BLaER1 treated with 17β-estradiol and CSF1 and Interleukin-3, amounts not matched to agents 10 nM and 100 nM (cell line): ENCODE measurements at regions not wholly inside any gene's neighbourhood (a gene's known extent, or its start where the extent isn't known, plus 50 kb on each side); places are given as distances from the start of the nearest gene placed in this dataset.

Experiments
- H3K27ac ChIP-seq, 11 experiments: shearing (Covaris generic); formaldehyde crosslinking; 2 replicates each; pipeline ENCODE4 v1.8.1; 2022
- H3K27me3 ChIP-seq, 11 experiments: shearing (Covaris generic); formaldehyde crosslinking; 2 replicates each; pipeline ENCODE4 v1.8.1; 2022
- H3K36me3 ChIP-seq, 11 experiments: shearing (Covaris generic); formaldehyde crosslinking; 2 replicates each; pipeline ENCODE4 v1.8.1; 2022
- H3K4me1 ChIP-seq, 10 experiments: shearing (Covaris generic); formaldehyde crosslinking; 2 replicates each; pipeline ENCODE4 v1.8.1; 2022
- H3K4me2 ChIP-seq, 11 experiments: shearing (Covaris generic); formaldehyde crosslinking; 2 replicates each; pipeline ENCODE4 v1.8.1; 2022
- H3K4me3 ChIP-seq, 10 experiments: shearing (Covaris generic); formaldehyde crosslinking; 2 replicates each; pipeline ENCODE4 v1.8.1; 2022
- H3K9ac ChIP-seq, 11 experiments: shearing (Covaris generic); formaldehyde crosslinking; 2 replicates each; pipeline ENCODE4 v1.8.1; 2022
- H3K9me3 ChIP-seq, 11 experiments: shearing (Covaris generic); formaldehyde crosslinking; replicated peaks in 1 of 11; 2 replicates each; pipeline ENCODE4 v1.8.1; 2022
- H4K20me1 ChIP-seq, 11 experiments: shearing (Covaris generic); formaldehyde crosslinking; 2 replicates each; pipeline ENCODE4 v1.8.1; 2022
- Cebpa-rat ChIP-seq, 11 experiments: shearing (Covaris generic); IDR thresholded peaks; 2 replicates each; pipeline ENCODE4 v1.8.1; 2022

DNA sequence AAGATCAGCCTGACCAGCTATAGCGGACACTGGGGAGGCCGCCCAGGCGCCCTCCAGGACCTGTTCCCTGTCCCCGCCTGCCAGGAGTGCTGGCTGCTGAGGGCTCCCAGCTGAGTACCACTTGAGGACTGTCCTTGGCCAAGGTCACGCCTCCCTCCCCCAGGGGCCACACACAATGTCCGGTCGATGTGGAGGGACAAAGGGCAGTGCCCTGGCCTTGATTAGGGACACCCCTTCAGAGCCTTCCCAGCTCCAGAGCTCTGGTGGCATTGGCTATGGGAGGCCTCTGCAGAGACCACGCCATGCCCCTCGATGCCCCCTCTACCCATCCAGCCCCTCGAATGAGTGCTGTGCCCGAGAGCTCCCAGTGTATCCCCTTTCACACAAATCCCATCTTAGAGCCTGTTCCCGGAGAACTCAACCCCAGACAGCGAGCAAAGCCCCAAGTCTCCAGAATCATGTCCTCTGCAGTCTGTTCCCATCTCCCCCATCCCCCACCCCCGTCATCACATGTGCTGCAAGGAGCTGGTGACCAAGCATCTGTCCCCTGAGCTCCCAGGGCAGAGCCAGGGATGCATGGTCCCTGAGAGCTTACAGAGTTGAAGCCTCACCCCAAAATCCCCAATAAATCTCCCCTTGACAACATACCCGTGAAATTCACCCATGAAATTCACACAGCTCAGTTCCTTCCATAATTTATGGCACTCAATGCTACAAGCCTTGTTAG lies 158.9 kb downstream of the NUP210 start:
- Histone ChIP-seq H3K36me3 (no peaks in the 10 kb centered on the region), H3K4me3 (no peak overlapping the region), H3K4me2 (peak overlapping the region in 9 of 11 experiments; percentile 69 to 84 (median 81); a peak in 16 of 22 replicates), H4K20me1 (peaks cover 0 to 16% (median 0%) of the 10 kb centered on the region in 11 experiments; a peak in 2 of 22 replicates), H3K27me3 (peaks cover 0 to 11% (median 0%) of the 10 kb centered on the region in 11 experiments; a peak in 2 of 22 replicates), H3K27ac (peak overlapping the region in 2 of 11 experiments; percentile 59 to 62; a peak in 2 of 22 replicates), H3K9ac (no peak overlapping the region), H3K4me1 (peaks cover 24 to 87% (median 73%) of the 10 kb centered on the region in 10 experiments), H3K9me3 (peaks cover 0 to 7% (median 0%) of the 10 kb centered on the region in 11 experiments; a peak in 7 of 22 replicates)
- no peak for TF ChIP-seq Cebpa-rat (IDR thresholded peaks at IDR 0.05)

DNA sequence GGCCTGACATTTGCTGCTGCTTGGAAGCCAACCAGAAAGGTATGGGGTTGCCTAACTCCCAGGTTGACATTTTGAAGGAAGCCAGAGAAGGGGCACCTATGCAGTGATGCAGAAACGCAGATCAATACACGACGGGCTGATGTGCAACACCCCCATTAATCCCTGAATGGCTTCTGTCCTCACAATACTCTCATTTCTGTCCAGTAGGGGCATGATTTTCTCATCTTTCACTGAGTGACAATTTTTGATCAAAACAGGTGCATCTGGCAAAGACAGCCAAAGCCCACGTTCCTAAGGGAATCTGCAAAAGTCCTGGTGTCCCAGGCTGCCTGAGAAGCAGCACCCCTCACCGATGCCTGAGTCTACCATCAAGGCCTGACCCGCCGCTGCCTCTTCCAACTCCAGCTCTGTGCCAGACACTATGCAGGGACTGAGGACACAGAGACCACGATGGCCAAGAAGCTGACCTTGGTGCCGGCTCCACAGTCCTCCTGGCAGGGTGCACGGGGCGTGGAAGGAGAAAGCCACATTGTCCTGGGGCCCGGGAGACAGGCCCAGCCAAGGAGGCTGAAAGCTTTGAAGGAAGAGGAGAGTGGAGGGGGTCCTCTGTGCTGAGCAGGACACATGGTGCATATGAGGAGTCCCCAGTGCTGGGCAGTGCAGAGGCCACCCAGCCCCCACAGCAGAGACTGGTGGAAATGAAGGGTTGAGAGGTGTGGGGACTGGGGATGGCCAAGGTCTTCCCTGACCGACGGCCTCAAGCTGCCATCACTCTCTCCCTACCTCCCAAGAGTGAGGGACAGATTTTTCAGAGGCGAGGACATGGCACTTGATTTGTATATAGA lies 159.6 kb downstream of the NUP210 start:
- no peak overlapping the region for H3K9ac ChIP-seq
- no peaks in the 10 kb centered on the region for H3K36me3 ChIP-seq
- H3K27ac ChIP-seq = no peak overlapping the region; a peak in 1 of 22 replicates
- peaks cover 0 to 11% (median 0%) of the 10 kb centered on the region in 11 experiments; a peak in 1 of 22 replicates for H4K20me1 ChIP-seq
- no peak overlapping the region for H3K4me3 ChIP-seq
- peak overlapping the region in 7 of 11 experiments; percentile 3 to 84 (median 81); a peak in 12 of 22 replicates for H3K4me2 ChIP-seq
- peaks cover 0 to 8% (median 0%) of the 10 kb centered on the region in 11 experiments; a peak in 2 of 22 replicates for H3K27me3 ChIP-seq
- peaks cover 0 to 5% (median 0%) of the 10 kb centered on the region in 11 experiments; a peak in 7 of 22 replicates for H3K9me3 ChIP-seq
- no peak for TF ChIP-seq Cebpa-rat (IDR thresholded peaks at IDR 0.05)
- H3K4me1 ChIP-seq = peaks cover 19 to 87% (median 69%) of the 10 kb centered on the region in 10 experiments

- peaks cover 0 to 8% (median 0%) of the 10 kb centered on the region in 11 experiments; a peak in 2 of 22 replicates for H3K27me3 ChIP-seq
- H3K4me1 ChIP-seq = peaks cover 19 to 87% (median 69%) of the 10 kb centered on the region in 10 experiments
- no peak for TF ChIP-seq Cebpa-rat (IDR thresholded peaks at IDR 0.05)
- peak overlapping the region in 3 of 11 experiments; percentile 81 to 84 (median 82); a peak in 5 of 22 replicates for H3K4me2 ChIP-seq
- no peaks in the 10 kb centered on the region for H3K9me3 ChIP-seq
- H3K9ac ChIP-seq = no peak overlapping the region
- H4K20me1 ChIP-seq = peaks cover 0 to 9% (median 0%) of the 10 kb centered on the region in 11 experiments; a peak in 1 of 22 replicates
- H3K36me3 ChIP-seq = no peaks in the 10 kb centered on the region
- H3K27ac ChIP-seq = no peak overlapping the region
- no peak overlapping the region for H3K4me3 ChIP-seq
Measured at GRCh38 chr3:13259831-13260230, 160.3 kb downstream of the NUP210 start.

GRCh38 chr3:13258986-13259514 lies 161.1 kb downstream of the NUP210 start:
- peaks cover 17 to 87% (median 69%) of the 10 kb centered on the region in 10 experiments for H3K4me1 ChIP-seq

GRCh38 chr3:13258280-13258679 lies 161.8 kb downstream of the NUP210 start:
- Histone ChIP-seq H3K4me1 (peaks cover 10 to 84% (median 65%) of the 10 kb centered on the region in 10 experiments; a peak in 19 of 20 replicates), H3K9me3 (no peaks in the 10 kb centered on the region), H4K20me1 (no peaks in the 10 kb centered on the region), H3K27ac (no peak overlapping the region), H3K4me3 (no peak overlapping the region), H3K9ac (no peak overlapping the region), H3K36me3 (no peaks in the 10 kb centered on the region), H3K4me2 (no peak overlapping the region), H3K27me3 (no peaks in the 10 kb centered on the region)
- no peak for TF ChIP-seq Cebpa-rat (IDR thresholded peaks at IDR 0.05)

More at GRCh38 chr3:13258986-13259514, 161.1 kb downstream of the NUP210 start:
- H3K36me3 ChIP-seq = no peaks in the 10 kb centered on the region
- no peak for TF ChIP-seq Cebpa-rat (IDR thresholded peaks at IDR 0.05)
- H3K27me3 ChIP-seq = peaks cover 0 to 5% (median 0%) of the 10 kb centered on the region in 11 experiments; a peak in 2 of 22 replicates
- H3K4me2 ChIP-seq = no peak overlapping the region
- no peak overlapping the region for H3K9ac ChIP-seq
- 0 out of 22 replicates have a peak, but pooled peaks cover 0 to 2% (median 0%) of the 10 kb centered on the region in 11 experiments for H4K20me1 ChIP-seq
- H3K9me3 ChIP-seq = no peaks in the 10 kb centered on the region
- no peak overlapping the region for H3K4me3 ChIP-seq
- H3K27ac ChIP-seq = no peak overlapping the region

GRCh38 chr3:13257666-13258065 lies 162.5 kb downstream of the NUP210 start:
- Histone ChIP-seq H3K4me1 (peaks cover 6 to 78% (median 59%) of the 10 kb centered on the region in 10 experiments; a peak in 19 of 20 replicates), H3K36me3 (no peaks in the 10 kb centered on the region), H3K27me3 (no peaks in the 10 kb centered on the region), H3K9me3 (no peaks in the 10 kb centered on the region), H3K9ac (no peak overlapping the region), H3K4me3 (no peak overlapping the region), H3K27ac (no peak overlapping the region), H4K20me1 (no peaks in the 10 kb centered on the region), H3K4me2 (no peak overlapping the region)
- no peak for TF ChIP-seq Cebpa-rat (IDR thresholded peaks at IDR 0.05)

DNA sequence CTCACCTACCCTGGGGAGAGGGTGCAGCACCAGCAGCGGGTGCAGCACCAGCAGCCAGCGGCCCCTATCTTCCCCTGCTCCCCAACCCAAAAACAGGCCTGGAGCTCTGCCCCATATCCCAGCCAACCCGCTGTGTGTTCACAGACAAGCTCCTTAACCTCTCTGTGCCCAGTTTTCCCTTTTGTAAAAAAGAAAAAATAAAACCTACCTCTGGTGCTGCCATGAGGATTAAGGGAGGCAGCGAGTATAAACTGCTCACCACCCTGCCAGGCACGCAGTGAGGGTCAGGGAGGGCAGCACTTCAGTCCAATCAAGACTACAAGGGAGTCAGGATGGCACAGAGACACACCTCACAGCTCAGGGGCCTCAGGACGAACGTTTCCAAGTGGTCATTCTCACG lies 163.3 kb downstream of the NUP210 start:
- Histone ChIP-seq H3K9ac (no peak overlapping the region), H3K36me3 (no peaks in the 10 kb centered on the region), H3K9me3 (no peaks in the 10 kb centered on the region), H3K4me1 (peaks cover 0 to 76% (median 52%) of the 10 kb centered on the region in 10 experiments; a peak in 16 of 20 replicates), H3K4me3 (no peak overlapping the region), H4K20me1 (no peaks in the 10 kb centered on the region), H3K27ac (no peak overlapping the region), H3K27me3 (no peaks in the 10 kb centered on the region), H3K4me2 (peak overlapping the region in 7 of 11 experiments; percentile 3 to 36 (median 21); a peak in 8 of 22 replicates)
- TF ChIP-seq Cebpa-rat (IDR thresholded peaks at IDR 0.05) = no peak
